DND-41 (cell line): ENCODE measurements at regions not wholly inside any gene's neighbourhood (a gene's known extent, or its start where the extent isn't known, plus 50 kb on each side); places are given as distances from the start of the nearest gene placed in this dataset.

Experiments
- ATAC-seq: fragments of 200-7000 bp; cut with Tn5 transposase; 3 replicates; pipeline ENCODE4 v1.9.1; 2021; ENCODE audit warnings: low read depth; ENCODE audit not compliant: insufficient read depth
- DNase-seq: peaks from one replicate; pipeline ENCODE4 v3.0.0-alpha.2; 2020
- H2AFZ ChIP-seq: 2 replicates; pipeline ENCODE4 v1.6.0; 2012; ENCODE audit warnings: low read depth, low read length
- H3K27ac ChIP-seq: 2 replicates; pipeline ENCODE4 v1.5.1; 2012; ENCODE audit warnings: low read length, inconsistent platforms
- H3K27me3 ChIP-seq: fragments of 200-600 bp; sonication (generic); 2 replicates; pipeline ENCODE4 v1.6.0; 2012; ENCODE audit warnings: low read length, mild to moderate bottlenecking, inconsistent platforms; ENCODE audit not compliant: insufficient read depth, poor library complexity
- H3K36me3 ChIP-seq: 2 replicates; pipeline ENCODE4 v1.5.1; 2012; ENCODE audit warnings: low read length, inconsistent platforms; ENCODE audit not compliant: insufficient read depth
- H3K4me1 ChIP-seq: 2 replicates; pipeline ENCODE4 v1.5.1; 2012; ENCODE audit warnings: mild to moderate bottlenecking, low read length; ENCODE audit not compliant: insufficient read depth
- H3K4me2 ChIP-seq: 2 replicates; pipeline ENCODE4 v1.6.0; 2012; ENCODE audit warnings: mild to moderate bottlenecking, moderate library complexity, low read length, inconsistent platforms; ENCODE audit not compliant: insufficient read depth
- H3K4me3 ChIP-seq, 2 experiments: fragments of 200-600 bp in 1 of 2; shearing (Covaris generic) in 1 of 2; 2 replicates each; pipeline ENCODE4 v1.5.1; 2012 to 2016; ENCODE audit warnings: inconsistent platforms in 2 of 2, low read length in 2 of 2, mild to moderate bottlenecking in 2 of 2, low read depth in 1 of 2, moderate library complexity in 1 of 2
- H3K79me2 ChIP-seq: 2 replicates; pipeline ENCODE4 v1.6.0; 2012; ENCODE audit warnings: low read length, inconsistent platforms; ENCODE audit not compliant: insufficient read depth
- H3K9ac ChIP-seq: 2 replicates; pipeline ENCODE4 v1.6.0; 2012; ENCODE audit warnings: low read depth, mild to moderate bottlenecking, inconsistent platforms, low read length, moderate library complexity
- H3K9me3 ChIP-seq: 2 replicates; pipeline ENCODE4 v1.5.1; 2012; ENCODE audit warnings: low read length, moderate library complexity, mild to moderate bottlenecking, inconsistent platforms; ENCODE audit not compliant: insufficient read depth, severe bottlenecking
- H4K20me1 ChIP-seq: 2 replicates; pipeline ENCODE4 v1.6.0; 2012; ENCODE audit warnings: low read length; ENCODE audit not compliant: insufficient read depth
- EZH2 ChIP-seq: IDR thresholded peaks from 3 replicates; pipeline ENCODE4 v1.6.1; 2012; ENCODE audit warnings: borderline replicate concordance, low read depth, mild to moderate bottlenecking, moderate library complexity, low read length, inconsistent platforms; ENCODE audit not compliant: severe bottlenecking
- TF ChIP-seq, protein P1 (sequence below): IDR thresholded peaks from 2 replicates; pipeline ENCODE4 v1.5.1; 2012; ENCODE audit warnings: borderline replicate concordance, low read length, moderate library complexity, mild to moderate bottlenecking; ENCODE audit not compliant: poor library complexity, severe bottlenecking; ENCODE audit errors: extremely low read depth

DNA sequence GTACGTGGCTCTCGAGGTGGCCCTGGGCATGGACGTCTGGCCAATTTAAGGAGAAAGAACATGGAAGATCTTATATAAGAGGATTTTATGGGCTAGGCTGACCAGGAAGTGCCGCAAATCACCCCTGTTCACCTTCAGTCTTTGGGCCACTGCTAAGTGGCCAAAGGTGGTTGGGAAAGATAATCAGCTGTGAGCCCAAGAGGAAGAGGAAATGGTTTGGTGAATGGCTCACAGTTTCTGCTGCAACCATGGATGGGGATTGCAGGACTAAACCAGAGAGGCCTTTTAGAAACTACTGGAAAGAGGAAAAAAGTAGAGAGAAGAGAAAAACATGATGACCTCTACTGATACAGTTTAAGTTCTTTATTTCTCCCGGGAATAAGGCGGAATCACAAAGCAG lies 96.0 kb upstream of the ARHGAP20 start:
- H3K4me2 ChIP-seq, result no peak overlapping the region
- no peak overlapping the region for H3K9ac ChIP-seq
- ATAC-seq (no peak), DNase-seq (no peak)
- H3K4me3 ChIP-seq, result no peak overlapping the region
- no peak overlapping the region for H3K27ac ChIP-seq
- H3K4me1 ChIP-seq, result no peaks in the 10 kb centered on the region
- no peaks in the 10 kb centered on the region for H3K9me3 ChIP-seq
- H4K20me1 ChIP-seq, result no peaks in the 10 kb centered on the region
- no peak overlapping the region for H2AFZ ChIP-seq
- H3K27me3 ChIP-seq, result no peaks in the 10 kb centered on the region
- no peaks in the 10 kb centered on the region for H3K36me3 ChIP-seq
- no peaks in the 10 kb centered on the region for H3K79me2 ChIP-seq
- no peak for TF ChIP-seq EZH2
- TF ChIP-seq, protein P1, sequence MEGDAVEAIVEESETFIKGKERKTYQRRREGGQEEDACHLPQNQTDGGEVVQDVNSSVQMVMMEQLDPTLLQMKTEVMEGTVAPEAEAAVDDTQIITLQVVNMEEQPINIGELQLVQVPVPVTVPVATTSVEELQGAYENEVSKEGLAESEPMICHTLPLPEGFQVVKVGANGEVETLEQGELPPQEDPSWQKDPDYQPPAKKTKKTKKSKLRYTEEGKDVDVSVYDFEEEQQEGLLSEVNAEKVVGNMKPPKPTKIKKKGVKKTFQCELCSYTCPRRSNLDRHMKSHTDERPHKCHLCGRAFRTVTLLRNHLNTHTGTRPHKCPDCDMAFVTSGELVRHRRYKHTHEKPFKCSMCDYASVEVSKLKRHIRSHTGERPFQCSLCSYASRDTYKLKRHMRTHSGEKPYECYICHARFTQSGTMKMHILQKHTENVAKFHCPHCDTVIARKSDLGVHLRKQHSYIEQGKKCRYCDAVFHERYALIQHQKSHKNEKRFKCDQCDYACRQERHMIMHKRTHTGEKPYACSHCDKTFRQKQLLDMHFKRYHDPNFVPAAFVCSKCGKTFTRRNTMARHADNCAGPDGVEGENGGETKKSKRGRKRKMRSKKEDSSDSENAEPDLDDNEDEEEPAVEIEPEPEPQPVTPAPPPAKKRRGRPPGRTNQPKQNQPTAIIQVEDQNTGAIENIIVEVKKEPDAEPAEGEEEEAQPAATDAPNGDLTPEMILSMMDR, result no peak

- TF ChIP-seq, protein P1, result no peak
- no peak for TF ChIP-seq EZH2
- Histone ChIP-seq H4K20me1 (no peaks in the 10 kb centered on the region), H3K4me2 (no peak overlapping the region), H3K36me3 (no peaks in the 10 kb centered on the region), H3K27me3 (no peaks in the 10 kb centered on the region), H3K4me3 (no peak overlapping the region), H3K27ac (no peak overlapping the region), H3K9me3 (no peaks in the 10 kb centered on the region), H2AFZ (no peak overlapping the region), H3K79me2 (no peaks in the 10 kb centered on the region), H3K4me1 (no peaks in the 10 kb centered on the region), H3K9ac (no peak overlapping the region)
- no peak for DNase-seq
- ATAC-seq, result no peak
Measured at GRCh38 chr11:110807801-110808200, 95.6 kb upstream of the ARHGAP20 start.

DNA sequence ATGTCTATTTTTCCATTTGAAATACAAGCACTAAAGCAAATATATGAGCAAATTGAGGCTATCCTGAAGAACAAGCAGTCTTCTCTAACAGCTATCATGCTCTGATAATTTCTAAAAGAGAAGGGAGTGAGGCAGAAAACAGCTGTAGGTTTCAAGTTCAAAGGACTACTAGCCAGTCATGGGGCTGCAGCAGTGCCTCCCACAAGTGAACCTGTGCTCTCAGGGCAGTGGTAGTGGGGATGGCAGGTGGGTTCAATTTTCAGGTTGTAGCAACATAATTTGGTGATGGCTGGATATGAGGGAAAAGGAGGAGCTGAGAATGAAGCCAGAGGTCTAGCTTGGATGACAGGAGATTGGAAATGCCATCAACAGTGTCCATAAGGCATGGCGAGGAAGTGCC lies 93.5 kb upstream of the ARHGAP20 start:
- H4K20me1 ChIP-seq, result no peaks in the 10 kb centered on the region
- no peak overlapping the region for H3K4me3 ChIP-seq
- H3K4me2 ChIP-seq, result no peak overlapping the region
- ATAC-seq, result no peak
- H3K36me3 ChIP-seq, result no peaks in the 10 kb centered on the region
- H3K9ac ChIP-seq, result no peak overlapping the region
- TF ChIP-seq, protein P1, result no peak
- TF ChIP-seq EZH2, result no peak
- H2AFZ ChIP-seq, result no peak overlapping the region
- no peak overlapping the region for H3K27ac ChIP-seq
- no peaks in the 10 kb centered on the region for H3K79me2 ChIP-seq
- DNase-seq, result no peak
- H3K27me3 ChIP-seq, result no peaks in the 10 kb centered on the region
- no peaks in the 10 kb centered on the region for H3K9me3 ChIP-seq
- no peaks in the 10 kb centered on the region for H3K4me1 ChIP-seq

- no peak overlapping the region for H3K27ac ChIP-seq
- no peak overlapping the region for H3K9ac ChIP-seq
- no peaks in the 10 kb centered on the region for H3K79me2 ChIP-seq
- H3K36me3 ChIP-seq, result no peaks in the 10 kb centered on the region
- TF ChIP-seq EZH2, result no peak
- TF ChIP-seq, protein P1, result no peak
- no peak overlapping the region for H3K4me2 ChIP-seq
- H4K20me1 ChIP-seq, result no peaks in the 10 kb centered on the region
- no peaks in the 10 kb centered on the region for H3K27me3 ChIP-seq
- ATAC-seq (no peak), DNase-seq (no peak)
- no peak overlapping the region for H3K4me3 ChIP-seq
- no peak overlapping the region for H2AFZ ChIP-seq
- no peaks in the 10 kb centered on the region for H3K4me1 ChIP-seq
- no peaks in the 10 kb centered on the region for H3K9me3 ChIP-seq
Measured at GRCh38 chr11:110802162-110802561, 89.9 kb upstream of the ARHGAP20 start.
